NCI-H774 (cell line): ENCODE measurements at regions not wholly inside any gene's neighbourhood (a gene's known extent, or its start where the extent isn't known, plus 50 kb on each side); places are given as distances from the start of the nearest gene placed in this dataset.

Experiments
- DNase-seq: peaks from one replicate; lab custom pipeline; 2025; lab: John Stamatoyannopoulos, UW

DNA sequence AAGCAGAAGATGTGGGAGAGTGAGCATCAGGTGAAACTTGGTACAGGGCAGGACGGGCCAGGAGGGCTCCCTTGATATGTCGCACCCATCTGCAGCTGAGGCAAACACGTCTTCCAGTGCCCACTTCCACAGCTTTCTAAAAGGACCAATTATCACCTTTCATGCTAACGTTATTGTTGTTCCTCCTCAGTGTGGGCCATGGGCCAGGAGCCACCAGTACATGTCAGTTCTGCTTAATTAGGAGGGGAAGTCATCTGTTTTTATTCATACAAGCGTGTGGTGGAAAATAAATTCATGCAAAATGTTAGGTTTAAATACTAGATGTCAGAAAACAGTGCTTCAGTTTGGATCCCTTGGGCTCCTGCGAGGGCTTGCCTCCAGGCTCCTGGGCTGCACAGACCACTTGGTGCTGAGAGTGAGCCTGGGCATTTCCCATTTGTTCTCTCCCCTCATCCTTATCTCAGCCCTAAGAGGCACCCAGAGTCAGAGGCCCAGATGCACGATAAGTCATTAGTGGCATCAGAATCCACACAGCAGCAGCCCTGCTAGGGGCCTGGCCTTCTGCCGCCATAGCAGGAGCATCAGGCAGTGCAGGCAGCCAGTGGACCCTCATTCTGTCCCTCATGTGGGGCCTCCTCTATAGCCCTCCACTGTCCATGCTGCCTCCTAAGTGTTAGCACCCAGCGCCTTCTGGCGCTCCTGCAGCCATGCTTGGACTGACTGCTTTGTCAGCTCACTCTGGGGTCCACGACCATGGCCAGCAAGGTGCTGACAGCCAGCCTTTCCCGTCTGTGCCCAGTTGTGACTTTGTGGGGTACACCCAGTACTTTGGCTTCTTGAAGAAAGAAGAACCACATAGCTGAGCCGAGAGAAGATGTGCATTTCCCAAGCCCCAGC is 539.8 kb upstream of the RAB6C start:
- no peak for DNase-seq

DNA sequence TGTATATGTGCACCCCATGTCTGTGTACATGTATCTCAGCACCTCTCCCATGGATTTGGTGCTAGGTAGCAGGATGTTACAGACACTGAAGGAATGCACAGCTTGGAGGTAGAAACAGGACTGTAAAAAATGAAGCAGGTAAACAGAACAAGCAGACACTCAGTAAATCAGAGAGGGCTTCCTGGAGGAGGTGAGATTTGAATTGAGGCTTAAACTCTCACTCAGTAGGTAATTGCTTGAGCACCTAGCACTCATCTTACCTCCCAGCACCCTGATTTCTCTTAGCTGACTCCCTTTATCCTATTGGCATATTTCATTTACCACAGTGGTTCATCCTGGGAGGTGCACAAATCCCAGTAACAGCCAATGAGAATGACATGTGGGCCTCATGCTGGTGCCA is 537.9 kb upstream of the RAB6C start:
- DNase-seq, result no peak

DNA sequence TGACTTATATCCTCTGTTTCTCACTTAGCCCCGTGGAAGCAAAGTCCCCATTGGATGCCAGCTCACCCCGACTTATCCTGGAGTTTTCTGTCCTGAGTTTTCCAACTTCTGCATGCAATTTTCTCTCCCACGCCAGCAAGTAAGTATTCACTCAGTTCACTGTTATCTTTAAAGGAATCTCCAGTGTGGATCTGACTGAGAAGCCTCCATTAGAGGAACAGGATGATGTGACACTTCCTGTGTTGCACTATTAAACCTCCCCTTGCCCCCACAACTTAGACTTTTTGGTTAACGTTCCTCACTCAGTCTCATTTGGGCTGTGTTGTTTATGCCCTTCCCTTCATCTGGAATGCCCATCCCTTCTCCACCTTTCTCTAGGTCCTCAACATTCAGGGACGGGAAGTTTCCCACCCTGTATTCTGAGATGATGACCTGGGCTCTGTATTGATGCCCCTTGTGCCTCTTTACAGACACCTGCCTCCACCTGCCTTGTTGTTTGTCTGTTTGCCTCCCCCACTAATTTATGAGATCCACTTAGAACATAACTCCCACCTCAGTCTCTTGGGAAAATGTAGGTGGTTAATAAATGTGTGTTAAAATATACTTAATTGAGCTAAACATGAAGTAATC is 536.1 kb upstream of the RAB6C start:
- no peak for DNase-seq

DNA sequence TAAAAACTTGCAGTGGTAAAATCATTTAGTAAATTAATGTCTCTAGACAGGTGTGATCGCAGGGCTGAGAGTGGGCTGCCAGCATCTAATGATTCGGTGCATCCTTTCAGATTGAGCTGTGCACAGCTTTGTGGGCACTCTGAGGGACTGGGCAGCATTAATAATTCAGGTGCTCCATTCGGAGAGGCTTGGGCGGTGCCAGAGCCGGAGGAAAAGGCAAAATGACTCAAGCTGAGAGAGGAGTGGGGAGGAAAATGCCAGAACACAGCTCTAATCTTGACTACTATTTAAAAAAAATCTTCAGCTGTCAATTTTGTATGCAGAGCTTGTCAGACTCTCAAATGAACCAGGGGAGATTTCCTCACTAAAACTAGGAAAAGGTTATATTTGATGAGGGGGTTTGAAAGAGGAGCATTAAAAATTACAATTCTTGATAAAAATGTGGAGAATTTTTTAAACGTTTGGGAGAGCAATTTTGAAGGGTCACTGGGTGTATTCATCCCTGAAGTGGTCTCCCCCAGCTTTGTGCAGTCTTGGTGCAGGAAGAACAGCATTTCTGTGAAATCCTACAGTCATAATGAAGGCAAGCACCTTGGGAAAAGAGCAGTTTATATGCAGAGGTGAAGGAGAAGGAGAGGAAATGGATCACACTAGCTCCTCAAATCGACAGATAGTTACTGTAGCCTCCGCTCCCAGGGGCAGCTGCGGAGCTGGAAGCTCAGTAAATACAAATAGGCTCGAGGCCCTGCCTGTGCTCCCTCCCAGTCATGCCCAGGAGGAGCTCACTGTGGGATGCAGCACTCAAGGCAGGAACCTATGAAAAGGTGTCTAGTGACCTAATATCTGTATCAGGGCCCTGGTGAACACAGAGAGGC is 535.4 kb upstream of the RAB6C start:
- no peak for DNase-seq

DNA sequence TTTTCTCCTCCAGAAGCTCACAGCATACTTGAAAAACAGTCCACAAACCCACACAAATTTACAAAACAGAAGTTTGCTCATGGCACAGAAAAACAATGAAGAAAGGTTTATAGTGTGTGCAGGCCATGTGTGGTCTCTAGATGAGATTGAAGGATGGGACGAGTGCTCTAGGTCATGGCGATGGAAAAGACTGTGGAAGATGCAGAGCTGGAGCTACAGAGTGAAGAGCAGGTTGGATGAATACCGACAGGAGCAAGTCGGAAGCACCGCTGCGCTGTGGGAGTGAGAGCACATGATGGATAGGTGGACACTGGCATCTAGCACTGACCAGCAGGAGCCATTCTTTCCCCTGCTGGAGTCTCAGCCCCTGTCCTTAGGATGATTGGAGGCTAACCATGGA is 534.7 kb upstream of the RAB6C start:
- DNase-seq, result no peak

DNA sequence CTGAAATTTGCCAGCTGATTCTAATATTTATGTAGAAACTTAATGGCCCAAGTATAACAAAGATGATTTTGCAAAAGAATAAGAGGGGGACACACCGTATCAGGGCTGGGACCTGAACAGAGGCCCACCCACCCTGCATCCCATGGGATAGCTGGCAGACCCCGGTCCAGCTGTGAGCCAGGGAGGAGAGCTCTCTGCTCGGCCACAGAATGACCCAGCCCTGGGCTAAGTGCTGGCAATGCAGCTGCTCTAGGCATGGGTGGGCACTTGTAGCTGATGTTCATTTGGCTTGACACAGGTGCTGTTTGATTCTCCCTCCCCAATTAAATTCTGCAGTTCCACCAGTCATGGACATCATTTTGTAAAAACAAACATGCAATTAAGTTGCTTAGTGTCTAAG is 522.8 kb upstream of the RAB6C start:
- DNase-seq, result no peak

DNA sequence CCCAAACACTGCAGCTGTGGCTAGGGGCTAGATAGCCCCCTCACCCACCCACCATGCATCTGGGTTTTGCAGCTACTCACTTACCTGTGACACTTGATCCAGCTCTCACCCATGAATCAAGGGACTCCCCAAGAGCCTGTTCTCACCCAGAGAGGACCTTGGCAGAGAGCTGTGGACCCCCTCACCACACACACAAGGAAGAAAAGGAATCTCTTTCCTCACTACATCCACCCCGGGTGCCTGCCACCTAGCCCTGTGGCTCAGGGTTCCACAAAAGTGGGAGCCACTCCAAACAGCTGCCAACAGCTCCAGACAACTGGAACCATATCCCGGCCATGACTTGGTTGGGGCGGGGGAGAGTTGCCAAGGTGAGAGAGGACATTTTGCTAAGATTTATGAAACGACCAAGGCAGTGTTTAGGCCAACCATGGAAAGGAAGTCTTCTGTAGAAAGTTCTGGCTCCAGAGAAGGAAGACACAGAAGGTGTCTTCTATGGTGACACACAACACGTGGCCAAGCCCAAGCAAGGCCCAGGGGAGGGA is 522.1 kb upstream of the RAB6C start:
- no peak for DNase-seq

DNA sequence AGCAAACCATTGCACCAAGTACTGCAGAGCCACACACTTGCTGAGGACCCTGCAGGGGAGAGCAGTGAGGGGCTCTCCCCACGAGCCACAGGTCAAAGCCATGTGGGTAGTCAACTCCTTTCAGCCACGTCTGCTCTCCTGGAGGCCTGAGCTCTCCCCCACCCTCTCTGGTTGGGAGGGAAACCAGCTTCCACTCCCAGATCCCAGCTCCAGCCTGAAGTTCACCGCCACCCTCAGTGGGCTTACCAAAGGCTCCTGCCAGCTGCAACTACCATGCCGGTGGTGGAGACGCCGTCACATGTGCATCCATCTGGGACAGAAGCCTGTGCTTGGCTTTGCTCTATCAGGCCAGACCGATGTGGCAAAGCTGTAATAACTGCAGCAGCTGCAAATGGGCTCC is 521.5 kb upstream of the RAB6C start:
- no peak for DNase-seq

DNA sequence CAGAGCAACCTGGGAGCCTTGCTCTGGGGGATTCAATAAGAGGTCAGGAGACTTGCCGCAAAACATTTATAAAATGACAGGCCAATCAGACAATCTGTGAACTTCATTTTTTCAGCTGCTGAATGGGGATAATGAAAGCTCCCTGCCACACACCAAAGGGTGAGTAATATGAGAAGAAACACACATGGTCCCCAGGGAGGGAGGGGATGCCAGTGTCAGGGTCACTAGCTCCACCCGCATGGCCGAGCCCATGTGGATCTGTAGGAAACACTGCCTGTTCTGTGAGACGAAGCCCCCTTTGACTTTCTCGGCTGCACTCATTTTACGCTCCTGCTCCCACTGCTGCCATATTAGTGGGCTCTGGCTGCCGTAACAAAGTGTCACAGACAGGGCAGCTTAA is 521.0 kb upstream of the RAB6C start:
- no peak for DNase-seq

DNA sequence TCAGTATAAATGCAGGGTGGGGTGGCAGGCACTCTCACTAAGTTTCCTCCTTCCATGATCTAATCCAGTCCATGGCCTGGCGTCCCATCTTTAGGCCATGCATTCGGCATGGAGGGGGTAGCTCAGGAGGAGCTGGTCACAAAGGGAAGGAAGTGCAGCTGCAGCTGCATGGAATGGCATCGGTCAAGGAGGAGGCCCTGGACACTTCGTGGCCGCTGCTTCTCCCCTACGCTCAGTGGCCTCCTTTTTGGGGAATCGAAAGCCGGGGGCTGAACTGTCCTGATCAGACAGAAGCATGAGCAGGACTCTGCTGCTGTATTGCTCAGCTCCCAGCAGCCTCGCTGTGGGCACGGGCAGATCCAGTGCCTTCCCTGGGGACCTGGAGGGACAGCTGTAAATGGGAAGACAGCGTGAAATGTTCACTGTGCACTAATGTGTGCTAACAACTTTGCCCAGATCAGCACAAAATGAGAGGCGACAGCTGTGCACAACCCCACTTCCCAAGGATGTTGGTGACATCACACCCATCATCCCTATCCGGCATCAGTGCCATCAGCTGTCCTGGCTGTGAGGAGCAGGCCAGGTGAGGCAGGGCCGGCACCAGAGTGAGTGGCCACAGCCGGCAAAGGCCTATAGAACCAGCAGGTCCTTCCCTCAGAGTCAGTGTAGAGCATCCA is 520.1 kb upstream of the RAB6C start:
- DNase-seq, result no peak

DNA sequence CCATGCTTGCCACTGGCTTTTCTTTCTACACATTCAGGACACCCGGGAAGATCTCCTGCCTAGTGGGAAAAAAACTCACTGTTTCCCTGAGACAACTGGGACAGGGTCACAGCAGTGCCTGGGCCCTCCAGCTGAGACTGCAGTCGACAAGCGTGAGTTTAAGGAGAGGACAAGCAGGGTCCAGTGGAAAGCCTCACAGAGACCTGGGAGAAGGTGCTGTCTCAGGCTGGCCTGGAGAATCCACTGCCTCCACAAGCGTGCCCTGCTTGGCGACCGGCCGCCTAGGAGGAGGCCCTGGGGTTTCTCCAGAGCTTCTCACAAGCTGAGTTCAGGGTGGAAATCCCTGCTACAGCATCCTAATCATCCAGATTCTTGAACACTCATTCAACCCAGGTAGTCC is 519.6 kb upstream of the RAB6C start:
- DNase-seq, result no peak

DNA sequence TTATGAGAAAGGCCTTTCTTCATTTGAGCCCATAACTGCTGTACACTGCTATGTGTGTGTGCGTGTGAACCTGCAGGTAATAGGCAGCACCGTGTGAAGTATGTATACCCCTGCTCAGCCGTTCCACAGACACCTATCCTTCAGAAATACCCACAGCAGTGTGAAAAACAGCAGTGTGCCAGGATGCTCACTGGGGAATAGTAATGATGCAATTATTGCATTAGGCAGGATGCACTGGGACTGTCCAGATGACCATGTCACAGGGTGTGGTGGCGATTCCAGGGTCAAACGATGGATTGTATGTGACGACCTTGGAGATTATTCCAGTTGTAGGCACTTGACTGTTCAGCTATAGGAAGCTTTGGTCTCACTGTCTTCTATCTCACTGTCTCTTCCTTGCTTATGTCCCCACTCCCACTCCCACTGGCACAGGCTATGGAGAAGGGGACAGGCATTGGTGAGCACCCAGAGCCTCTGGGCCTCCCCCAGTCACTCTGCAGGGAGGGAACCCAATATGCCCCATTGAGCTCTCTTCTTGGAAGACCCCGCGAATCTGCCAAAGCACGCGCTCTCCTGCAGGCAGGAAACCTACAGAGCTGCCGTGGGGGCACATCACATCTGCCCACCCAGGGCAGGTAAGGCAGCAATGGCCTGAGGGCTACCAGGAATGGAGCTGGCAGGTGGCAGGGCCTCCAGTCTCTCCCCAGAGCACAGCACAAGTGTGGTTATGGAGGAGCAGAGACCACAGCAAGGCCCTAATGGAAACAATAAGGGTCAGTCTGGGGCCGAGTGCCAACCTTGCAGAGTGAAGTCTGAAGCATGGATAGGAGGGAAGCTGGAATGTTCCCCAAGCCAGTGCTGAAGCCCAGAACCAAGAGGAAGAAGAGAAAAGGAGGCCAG is 518.9 kb upstream of the RAB6C start:
- DNase-seq, result no peak

DNA sequence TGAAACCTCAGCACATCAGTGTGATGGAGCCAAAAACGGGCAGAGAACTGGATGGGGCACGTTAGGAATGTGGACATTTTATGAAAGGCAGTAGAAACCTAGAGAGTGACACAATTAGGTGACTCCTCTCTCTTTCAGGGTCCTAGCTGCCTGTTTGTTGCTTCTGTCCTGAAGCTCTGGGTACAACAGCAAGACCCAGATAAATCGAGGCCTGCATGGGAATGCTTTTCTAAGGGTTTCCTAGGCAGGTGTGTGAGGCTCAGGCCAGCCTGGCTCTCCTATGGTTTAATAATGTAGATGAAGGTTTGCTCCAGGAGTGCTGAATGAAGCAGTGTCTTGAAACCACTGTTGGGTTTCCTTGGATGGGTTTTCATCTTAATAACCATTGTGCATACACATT is 517.1 kb upstream of the RAB6C start:
- no peak for DNase-seq

DNA sequence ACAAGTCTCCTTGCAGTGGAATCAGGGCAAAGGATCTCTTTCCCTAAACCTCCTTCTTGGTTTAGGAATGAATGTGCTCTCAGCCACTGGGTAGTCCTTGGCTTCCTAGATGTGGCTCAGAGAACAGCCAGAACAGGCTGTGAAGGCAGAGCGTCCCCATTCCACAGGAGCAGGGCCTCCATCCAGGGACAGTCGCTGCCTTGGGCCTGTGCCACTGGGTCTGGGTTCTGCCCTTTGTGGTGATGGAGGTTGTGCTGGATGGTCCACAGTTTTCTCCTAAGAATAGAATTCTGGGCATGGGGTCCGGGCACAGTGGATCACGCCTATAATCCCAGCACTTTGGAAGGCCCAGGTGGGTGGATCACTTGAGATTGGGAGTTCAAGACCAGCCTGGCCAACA is 516.5 kb upstream of the RAB6C start:
- no peak for DNase-seq

DNA sequence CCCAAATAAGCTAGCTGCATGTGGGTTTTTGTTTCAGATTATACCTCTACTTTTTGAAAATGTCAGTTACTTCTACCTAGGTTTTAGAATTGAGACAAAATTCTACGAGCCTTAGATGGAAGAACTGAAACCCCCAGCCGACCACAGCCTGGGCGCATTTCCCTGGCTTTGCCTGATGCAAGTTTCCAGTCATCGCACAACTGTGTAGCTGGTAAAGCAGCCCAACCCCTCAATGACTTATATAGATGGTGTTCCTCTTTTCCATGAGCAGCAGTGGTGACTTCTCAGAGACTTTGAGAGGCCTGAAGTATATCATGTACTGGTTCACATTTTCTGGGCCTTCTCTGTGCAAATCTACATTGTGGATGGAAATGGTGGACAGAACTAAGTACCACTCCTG is 515.4 kb upstream of the RAB6C start:
- no peak for DNase-seq

DNA sequence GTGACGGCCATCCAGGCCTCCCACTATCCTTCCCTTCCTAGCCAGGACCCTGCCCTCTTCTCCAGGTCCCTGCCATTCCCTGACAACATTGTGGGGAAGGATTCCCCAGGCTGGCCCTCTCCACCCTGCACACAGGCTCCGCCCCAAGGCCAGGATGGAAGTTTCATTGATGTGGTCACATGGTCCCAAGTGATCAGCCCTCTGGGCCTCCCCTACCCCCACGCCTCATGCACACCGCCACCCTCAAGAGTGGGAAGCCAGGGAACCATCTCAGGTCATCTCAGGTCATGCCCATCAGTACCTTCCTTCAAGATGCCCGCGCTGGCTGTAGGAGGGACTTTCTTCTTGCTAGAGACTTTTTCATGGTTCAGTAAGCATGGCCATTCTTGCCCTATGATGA is 514.8 kb upstream of the RAB6C start:
- DNase-seq, result no peak

DNA sequence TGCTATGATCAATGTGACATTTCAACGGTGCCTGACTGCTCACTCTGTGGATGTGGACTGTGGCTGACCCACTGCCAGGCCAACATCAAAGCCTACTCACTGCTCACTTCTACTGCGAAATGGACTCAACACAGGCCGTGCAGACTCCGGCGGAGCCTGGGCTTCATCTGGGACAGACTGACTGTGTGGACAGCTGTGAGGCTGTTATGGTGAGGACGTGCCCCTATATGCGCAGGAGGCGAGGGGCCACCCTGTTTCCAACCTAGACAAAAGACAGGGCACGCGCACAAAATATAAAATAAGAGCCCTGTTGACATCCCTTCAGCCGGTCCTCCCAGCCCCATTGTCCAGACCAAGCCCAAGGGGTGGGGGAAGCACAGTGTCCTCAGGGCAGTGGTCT is 514.4 kb upstream of the RAB6C start:
- DNase-seq, result no peak

DNA sequence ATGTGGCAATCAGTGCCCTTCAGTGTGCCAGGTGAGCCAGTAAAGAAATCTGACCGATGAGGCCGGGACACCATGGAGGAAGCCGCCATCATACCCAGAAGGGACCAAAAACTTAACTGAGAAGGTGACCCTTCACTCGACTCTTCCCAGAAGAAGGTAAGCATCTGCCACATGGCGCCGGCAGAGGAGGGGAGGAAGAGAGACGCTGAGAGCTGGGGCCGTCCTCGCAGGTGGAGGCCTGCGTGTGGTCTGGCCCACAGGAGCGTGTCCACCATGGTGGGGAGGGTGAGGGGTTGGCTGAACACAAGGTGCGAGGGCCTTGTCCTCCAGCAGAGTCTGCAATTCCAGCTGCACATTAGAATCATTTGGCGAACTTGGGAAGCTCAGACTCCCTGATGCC is 513.1 kb upstream of the RAB6C start:
- DNase-seq, result no peak

DNA sequence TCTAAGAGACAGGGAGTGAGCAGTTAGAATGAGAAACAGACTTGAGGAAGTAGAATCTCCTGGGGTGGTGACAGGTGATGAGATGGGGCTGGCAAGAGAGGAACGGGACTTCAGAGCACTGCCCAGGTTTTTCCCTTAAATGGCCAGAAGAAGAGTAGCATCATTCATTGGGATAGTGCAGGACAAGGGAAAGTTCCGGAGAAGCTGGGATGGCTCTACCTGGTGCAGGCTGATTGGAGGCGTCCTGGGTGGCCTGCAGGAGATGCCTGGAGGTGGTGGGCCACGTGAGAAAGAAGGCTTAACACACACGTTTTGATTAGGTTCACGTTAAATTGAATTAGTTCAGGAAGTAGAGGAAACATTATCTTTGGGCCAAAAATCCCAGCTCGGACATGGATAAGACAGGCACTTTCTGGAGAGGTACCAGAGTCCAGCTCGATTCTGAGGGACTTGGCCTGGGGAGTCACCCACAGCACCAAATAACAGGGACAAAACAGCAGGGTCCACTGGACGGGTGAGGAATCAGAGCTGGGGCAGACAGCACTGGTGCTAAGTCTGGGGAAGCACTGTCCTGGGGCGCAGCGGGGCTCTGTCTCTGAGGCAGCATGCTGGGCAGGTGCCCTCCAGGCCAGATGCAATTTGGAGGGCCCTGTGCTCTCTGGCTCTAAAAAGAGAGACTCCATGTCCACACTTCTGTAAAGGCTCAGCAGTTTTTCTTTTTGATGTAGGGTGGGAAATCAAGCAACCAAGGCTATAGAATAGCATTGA is 512.3 kb upstream of the RAB6C start:
- no peak for DNase-seq

DNA sequence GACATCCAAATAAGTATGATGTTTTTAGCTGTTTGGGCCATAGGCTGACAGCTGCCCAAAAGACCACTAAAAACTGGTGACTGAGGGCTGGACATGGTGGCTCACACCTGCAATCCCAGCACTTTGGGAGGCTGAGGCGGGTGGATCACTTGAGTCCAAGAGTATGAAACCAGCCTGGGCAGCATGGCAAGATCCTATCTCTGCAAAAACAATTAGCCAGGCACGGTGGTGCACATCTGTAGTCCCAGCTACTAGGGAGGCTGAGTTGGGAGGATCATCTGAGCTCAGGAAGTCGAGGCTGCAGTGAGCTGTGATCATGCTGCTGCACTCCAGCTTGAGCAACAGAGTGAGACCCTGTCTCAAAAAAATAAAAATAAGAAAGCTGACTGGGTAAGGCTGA is 511.5 kb upstream of the RAB6C start:
- DNase-seq, result no peak
